PC-9 (cell line): ENCODE measurements at regions not wholly inside any gene's neighbourhood (a gene's known extent, or its start where the extent isn't known, plus 50 kb on each side); places are given as distances from the start of the nearest gene placed in this dataset.

ENCODE experiments used
- EZH2 ChIP-seq: fragments of 200-600 bp; sonication (generic); IDR thresholded peaks from 2 replicates; pipeline ENCODE4 v1.8.0; 2017; ENCODE audit warnings: antibody characterized with exemption, low read depth
- TF ChIP-seq, protein P1 (sequence below): fragments of 200-600 bp; sonication (generic); conservative IDR thresholded peaks from 2 replicates; pipeline ENCODE4 v1.6.1; 2017; ENCODE audit warnings: mixed run types, antibody characterized with exemption, mild to moderate bottlenecking, moderate library complexity

DNA sequence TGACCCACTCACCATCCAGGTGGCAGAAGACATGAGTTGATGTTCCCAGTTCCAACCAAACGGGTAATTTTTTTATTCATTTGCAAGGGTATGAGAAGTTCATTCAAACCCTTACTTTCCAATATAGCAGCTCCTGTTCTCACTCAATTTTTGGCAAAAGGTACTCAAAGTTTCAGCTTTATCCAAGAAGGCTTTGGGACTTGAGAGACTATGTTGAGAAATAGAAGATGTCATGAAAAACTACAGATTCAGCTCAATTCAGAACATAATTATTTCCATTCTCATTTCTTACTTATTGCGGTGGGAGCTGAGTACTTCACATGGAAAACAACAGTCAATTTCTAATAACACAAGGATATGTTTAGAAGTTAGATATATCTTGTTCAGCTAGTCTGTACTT lies 162.3 kb downstream of the FNDC1 start:
- TF ChIP-seq, protein P1, sequence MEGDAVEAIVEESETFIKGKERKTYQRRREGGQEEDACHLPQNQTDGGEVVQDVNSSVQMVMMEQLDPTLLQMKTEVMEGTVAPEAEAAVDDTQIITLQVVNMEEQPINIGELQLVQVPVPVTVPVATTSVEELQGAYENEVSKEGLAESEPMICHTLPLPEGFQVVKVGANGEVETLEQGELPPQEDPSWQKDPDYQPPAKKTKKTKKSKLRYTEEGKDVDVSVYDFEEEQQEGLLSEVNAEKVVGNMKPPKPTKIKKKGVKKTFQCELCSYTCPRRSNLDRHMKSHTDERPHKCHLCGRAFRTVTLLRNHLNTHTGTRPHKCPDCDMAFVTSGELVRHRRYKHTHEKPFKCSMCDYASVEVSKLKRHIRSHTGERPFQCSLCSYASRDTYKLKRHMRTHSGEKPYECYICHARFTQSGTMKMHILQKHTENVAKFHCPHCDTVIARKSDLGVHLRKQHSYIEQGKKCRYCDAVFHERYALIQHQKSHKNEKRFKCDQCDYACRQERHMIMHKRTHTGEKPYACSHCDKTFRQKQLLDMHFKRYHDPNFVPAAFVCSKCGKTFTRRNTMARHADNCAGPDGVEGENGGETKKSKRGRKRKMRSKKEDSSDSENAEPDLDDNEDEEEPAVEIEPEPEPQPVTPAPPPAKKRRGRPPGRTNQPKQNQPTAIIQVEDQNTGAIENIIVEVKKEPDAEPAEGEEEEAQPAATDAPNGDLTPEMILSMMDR = no peak
- TF ChIP-seq EZH2 = no peak
